ENCODE measurements at regions not wholly inside any gene's neighbourhood (a gene's known extent, or its start where the extent isn't known, plus 50 kb on each side); places are given as distances from the start of the nearest gene placed in this dataset.
"Not testable (repeated sequence)": the region's sequence is repeated elsewhere in the genome, so short reads cannot be mapped to it uniquely, and the experiment has no call there.

DNA sequence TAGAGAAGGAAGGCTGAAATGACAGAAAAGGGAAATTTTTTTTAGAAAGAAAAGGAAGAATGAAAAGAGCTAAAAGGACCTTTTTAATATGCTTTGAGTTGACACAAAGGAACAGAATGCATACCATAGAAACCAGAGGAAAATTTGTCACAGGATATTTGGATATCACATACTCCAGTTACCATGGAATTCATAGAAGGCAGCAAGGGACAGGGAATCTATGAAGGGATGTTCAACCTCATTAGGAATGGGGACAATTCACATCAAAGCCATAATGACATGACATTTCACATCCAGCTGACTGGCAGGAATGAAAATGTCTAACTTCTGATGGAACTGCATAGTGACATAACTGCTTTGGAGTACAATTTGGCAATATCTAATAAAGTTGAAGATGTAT is 469.4 kb downstream of the CCER1 start:
- Histone ChIP-seq H3K4me1 (ENCODE audit: control insufficient read depth in 2 of 2, insufficient read depth in 2 of 2, low read length in 1 of 2) (no peaks in the 10 kb centered on the region), H3K27ac (ENCODE audit: low read depth in 2 of 2, low read length in 1 of 2) (no peak overlapping the region), H3K36me3 (ENCODE audit: control insufficient read depth in 2 of 2, insufficient read depth in 2 of 2, low read length in 1 of 2) (no peaks in the 10 kb centered on the region), H3K27me3 (ENCODE audit: control insufficient read depth in 1 of 2, insufficient read depth in 2 of 2, low read length in 2 of 2) (no peaks in the 10 kb centered on the region), H3K9me3 (ENCODE audit: control insufficient read depth in 2 of 2, insufficient read depth in 1 of 2, low read depth in 1 of 2, low read length in 1 of 2) (peaks cover 2% of the 10 kb centered on the region in 2 donors), H3K4me3 (ENCODE audit: low read depth in 1 of 2, low read length in 2 of 2) (no peak overlapping the region)

DNA sequence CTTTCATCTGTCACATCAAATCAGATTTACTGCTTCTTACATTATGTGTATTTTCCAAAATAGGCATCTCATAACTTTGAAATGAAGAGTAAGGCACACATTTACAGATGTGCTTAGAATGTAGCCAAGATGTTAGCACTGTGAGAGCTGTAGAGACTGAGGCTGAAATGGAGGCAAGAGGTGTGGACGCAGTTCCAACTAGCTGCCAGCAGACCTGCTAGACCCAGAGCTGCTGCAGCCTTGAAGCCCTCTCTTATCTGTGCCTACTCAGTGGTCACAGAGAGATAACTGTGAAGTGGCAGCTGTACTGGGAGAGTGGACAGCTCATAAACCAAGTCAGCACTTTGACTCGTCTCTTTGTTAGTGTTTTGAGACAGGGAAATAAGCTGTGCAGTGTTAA is 470.9 kb downstream of the CCER1 start:
- Histone ChIP-seq H3K27ac (ENCODE audit: low read depth in 2 of 2, low read length in 1 of 2) (no peak overlapping the region), H3K9me3 (ENCODE audit: control insufficient read depth in 2 of 2, insufficient read depth in 1 of 2, low read depth in 1 of 2, low read length in 1 of 2) (no peaks in the 10 kb centered on the region), H3K4me3 (ENCODE audit: low read depth in 1 of 2, low read length in 2 of 2) (no peak overlapping the region), H3K36me3 (ENCODE audit: control insufficient read depth in 2 of 2, insufficient read depth in 2 of 2, low read length in 1 of 2) (no peaks in the 10 kb centered on the region), H3K4me1 (ENCODE audit: control insufficient read depth in 2 of 2, insufficient read depth in 2 of 2, low read length in 1 of 2) (no peaks in the 10 kb centered on the region), H3K27me3 (ENCODE audit: control insufficient read depth in 1 of 2, insufficient read depth in 2 of 2, low read length in 2 of 2) (no peaks in the 10 kb centered on the region)
- 63 to 66% methylated on average over 2 of the region's 2 CpGs for WGBS, 2 donors

DNA sequence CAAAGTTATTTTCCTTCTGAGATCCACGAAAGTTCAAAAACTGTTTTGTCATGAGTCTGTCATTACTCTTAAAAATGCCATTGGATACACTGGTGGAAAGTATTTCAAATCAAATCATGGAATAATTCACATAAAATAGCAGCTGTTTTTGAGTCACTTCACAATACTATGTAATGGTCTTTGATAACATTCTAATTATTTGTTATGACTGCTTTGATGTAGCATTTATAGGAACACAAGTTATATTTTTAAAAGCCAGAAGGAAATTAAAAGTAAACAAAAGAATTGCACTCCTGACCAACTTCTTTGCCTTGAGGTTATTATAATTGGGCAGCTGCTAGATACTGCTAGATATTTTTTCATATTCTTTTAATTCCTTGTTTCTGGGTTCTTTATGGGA is 473.2 kb downstream of the CCER1 start:
- Histone ChIP-seq H3K36me3 (ENCODE audit: control insufficient read depth in 2 of 2, insufficient read depth in 2 of 2, low read length in 1 of 2) (no peaks in the 10 kb centered on the region), H3K27me3 (ENCODE audit: control insufficient read depth in 1 of 2, insufficient read depth in 2 of 2, low read length in 2 of 2) (no peaks in the 10 kb centered on the region), H3K27ac (ENCODE audit: low read depth in 2 of 2, low read length in 1 of 2) (no peak overlapping the region), H3K4me1 (ENCODE audit: control insufficient read depth in 2 of 2, insufficient read depth in 2 of 2, low read length in 1 of 2) (no peaks in the 10 kb centered on the region), H3K4me3 (ENCODE audit: low read depth in 1 of 2, low read length in 2 of 2) (no peak overlapping the region), H3K9me3 (ENCODE audit: control insufficient read depth in 2 of 2, insufficient read depth in 1 of 2, low read depth in 1 of 2, low read length in 1 of 2) (no peaks in the 10 kb centered on the region)
- 20 to 48% methylated on average over 1 of the region's 1 CpG for WGBS, 2 donors

DNA sequence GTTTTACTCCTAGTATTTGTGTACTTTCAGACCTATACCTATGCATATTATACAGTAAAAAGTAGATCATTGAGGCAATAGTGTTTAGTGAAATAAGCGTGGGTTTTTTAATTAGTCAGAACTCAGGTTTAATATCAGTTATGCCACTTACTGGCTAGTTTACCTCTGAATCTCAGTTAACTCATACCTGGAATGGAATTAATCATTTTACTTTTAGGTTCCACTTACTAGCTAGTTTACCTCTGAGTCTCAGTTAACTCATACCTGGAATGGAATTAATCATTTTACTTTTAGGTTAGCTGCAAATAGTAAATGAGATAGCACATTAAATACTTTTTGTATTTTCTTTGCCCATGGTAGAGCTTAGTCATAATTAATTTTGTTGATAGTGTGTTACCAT is 475.7 kb downstream of the CCER1 start:
- Histone ChIP-seq H3K4me3 (ENCODE audit: low read depth in 1 of 2, low read length in 2 of 2) (no peak overlapping the region), H3K36me3 (ENCODE audit: control insufficient read depth in 2 of 2, insufficient read depth in 2 of 2, low read length in 1 of 2) (no peaks in the 10 kb centered on the region), H3K4me1 (ENCODE audit: control insufficient read depth in 2 of 2, insufficient read depth in 2 of 2, low read length in 1 of 2) (no peaks in the 10 kb centered on the region), H3K9me3 (ENCODE audit: control insufficient read depth in 2 of 2, insufficient read depth in 1 of 2, low read depth in 1 of 2, low read length in 1 of 2) (no peaks in the 10 kb centered on the region), H3K27me3 (ENCODE audit: control insufficient read depth in 1 of 2, insufficient read depth in 2 of 2, low read length in 2 of 2) (no peaks in the 10 kb centered on the region), H3K27ac (ENCODE audit: low read depth in 2 of 2, low read length in 1 of 2) (no peak overlapping the region)
- 88 to 93% methylated on average over 1 of the region's 1 CpG for WGBS, 2 donors

DNA sequence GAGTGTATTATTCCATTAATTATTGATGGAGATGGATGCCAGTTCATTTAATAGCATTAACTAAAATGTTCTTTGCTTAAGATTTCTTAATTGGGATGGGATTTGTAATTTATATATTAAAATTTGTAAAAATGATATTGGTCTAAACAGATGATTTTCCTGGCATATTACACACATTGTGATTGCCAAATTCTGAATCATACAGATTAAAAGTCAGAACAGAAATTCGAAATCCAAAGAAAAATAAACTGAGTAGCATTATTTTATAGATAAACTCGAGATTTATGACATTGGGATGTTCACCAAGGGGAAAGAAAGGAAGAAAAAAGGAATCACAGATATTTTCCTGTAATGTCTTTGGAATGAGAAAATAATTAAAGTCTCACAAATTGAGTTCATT is 481.1 kb downstream of the CCER1 start:
- no peak overlapping the region for H3K4me3 ChIP-seq (ENCODE audit: low read depth in 1 of 2, low read length in 2 of 2)
- no peak overlapping the region for H3K27ac ChIP-seq (ENCODE audit: low read depth in 2 of 2, low read length in 1 of 2)
- H3K27me3 ChIP-seq (ENCODE audit: control insufficient read depth in 1 of 2, insufficient read depth in 2 of 2, low read length in 2 of 2) = no peaks in the 10 kb centered on the region
- 17 to 31% methylated on average over 2 of the region's 2 CpGs for WGBS, 2 donors
- no peaks in the 10 kb centered on the region for H3K4me1 ChIP-seq (ENCODE audit: control insufficient read depth in 2 of 2, insufficient read depth in 2 of 2, low read length in 1 of 2)
- peaks cover 0 to 4% of the 10 kb centered on the region in 2 donors for H3K9me3 ChIP-seq (ENCODE audit: control insufficient read depth in 2 of 2, insufficient read depth in 1 of 2, low read depth in 1 of 2, low read length in 1 of 2)
- no peaks in the 10 kb centered on the region for H3K36me3 ChIP-seq (ENCODE audit: control insufficient read depth in 2 of 2, insufficient read depth in 2 of 2, low read length in 1 of 2)

DNA sequence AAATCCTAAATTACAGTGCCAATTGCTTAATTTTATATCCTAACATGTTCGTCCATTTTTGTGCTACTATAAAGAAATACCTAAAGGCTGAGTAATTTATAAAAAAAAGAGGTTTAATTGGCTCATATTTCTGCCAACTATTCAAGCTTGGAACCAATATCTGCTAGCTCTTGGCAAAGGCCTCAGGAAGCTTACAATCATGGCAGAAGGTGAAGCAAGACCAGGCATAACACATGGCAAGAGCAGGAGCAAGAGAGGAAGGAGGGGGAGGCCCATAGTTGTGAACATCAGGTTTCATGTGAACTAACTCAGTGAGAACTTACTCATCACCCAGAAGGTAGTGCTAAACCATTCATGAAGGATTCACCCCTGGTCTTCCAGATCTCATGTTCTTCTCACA is 494.3 kb downstream of the CCER1 start:
- no peaks in the 10 kb centered on the region for H3K4me1 ChIP-seq (ENCODE audit: control insufficient read depth in 2 of 2, insufficient read depth in 2 of 2, low read length in 1 of 2)
- no peak overlapping the region for H3K27ac ChIP-seq (ENCODE audit: low read depth in 2 of 2, low read length in 1 of 2)
- WGBS, 2 donors = 46 to 68% methylated on average over 1 of the region's 1 CpG
- no peak overlapping the region for H3K4me3 ChIP-seq (ENCODE audit: low read depth in 1 of 2, low read length in 2 of 2)
- H3K36me3 ChIP-seq (ENCODE audit: control insufficient read depth in 2 of 2, insufficient read depth in 2 of 2, low read length in 1 of 2) = no peaks in the 10 kb centered on the region
- H3K9me3 ChIP-seq (ENCODE audit: control insufficient read depth in 2 of 2, insufficient read depth in 1 of 2, low read depth in 1 of 2, low read length in 1 of 2) = no peaks in the 10 kb centered on the region
- H3K27me3 ChIP-seq (ENCODE audit: control insufficient read depth in 1 of 2, insufficient read depth in 2 of 2, low read length in 2 of 2) = no peaks in the 10 kb centered on the region

DNA sequence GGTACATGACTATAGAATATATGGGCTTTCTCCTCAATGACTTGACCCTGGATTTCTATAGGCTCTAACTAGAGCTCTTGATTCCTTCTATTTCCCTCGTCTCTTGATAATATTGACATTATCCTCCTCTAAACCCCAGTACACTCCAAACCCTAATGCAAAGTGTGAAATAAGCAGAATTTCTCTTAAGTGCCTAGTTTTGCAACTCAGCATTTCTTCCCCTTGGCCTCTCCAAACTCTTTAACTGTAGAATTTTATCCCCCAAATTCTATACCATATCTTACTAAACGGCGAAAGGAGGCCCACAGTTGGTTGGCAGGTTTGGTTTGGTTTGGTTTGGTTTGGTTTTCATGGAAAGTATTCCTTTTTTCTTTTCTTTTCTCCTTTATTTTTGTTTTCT is 498.7 kb downstream of the CCER1 start:
- 80 to 85% methylated on average over 3 of the region's 3 CpGs for WGBS, 2 donors
- no peaks in the 10 kb centered on the region for H3K4me1 ChIP-seq (ENCODE audit: control insufficient read depth in 2 of 2, insufficient read depth in 2 of 2, low read length in 1 of 2)
- no peaks in the 10 kb centered on the region for H3K27me3 ChIP-seq (ENCODE audit: control insufficient read depth in 1 of 2, insufficient read depth in 2 of 2, low read length in 2 of 2)
- no peaks in the 10 kb centered on the region for H3K9me3 ChIP-seq (ENCODE audit: control insufficient read depth in 2 of 2, insufficient read depth in 1 of 2, low read depth in 1 of 2, low read length in 1 of 2)
- H3K27ac ChIP-seq (ENCODE audit: low read depth in 2 of 2, low read length in 1 of 2) = no peak overlapping the region
- H3K4me3 ChIP-seq (ENCODE audit: low read depth in 1 of 2, low read length in 2 of 2) = no peak overlapping the region
- no peaks in the 10 kb centered on the region for H3K36me3 ChIP-seq (ENCODE audit: control insufficient read depth in 2 of 2, insufficient read depth in 2 of 2, low read length in 1 of 2)

DNA sequence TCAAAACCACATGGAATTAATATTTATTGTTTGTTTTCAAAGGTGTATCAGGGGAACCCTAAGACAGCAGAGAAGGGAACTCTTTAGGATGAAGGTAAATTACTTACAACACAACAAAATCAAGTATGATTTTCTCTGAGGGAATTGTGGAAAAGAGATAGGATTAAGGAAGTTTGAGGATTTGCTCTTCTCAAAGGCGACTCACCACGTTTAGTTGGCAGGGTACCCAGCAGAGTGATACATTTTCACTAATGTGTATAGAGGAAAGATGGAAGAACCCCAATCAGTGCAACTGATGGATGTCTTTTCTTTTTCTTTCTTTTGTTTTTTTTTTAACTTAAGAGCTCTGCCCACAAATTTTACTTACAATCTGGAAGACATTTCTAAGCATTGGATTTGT is 499.2 kb downstream of the CCER1 start:
- WGBS, 2 donors = 20 to 34% methylated on average over 2 of the region's 2 CpGs
- no peaks in the 10 kb centered on the region for H3K36me3 ChIP-seq (ENCODE audit: control insufficient read depth in 2 of 2, insufficient read depth in 2 of 2, low read length in 1 of 2)

DNA sequence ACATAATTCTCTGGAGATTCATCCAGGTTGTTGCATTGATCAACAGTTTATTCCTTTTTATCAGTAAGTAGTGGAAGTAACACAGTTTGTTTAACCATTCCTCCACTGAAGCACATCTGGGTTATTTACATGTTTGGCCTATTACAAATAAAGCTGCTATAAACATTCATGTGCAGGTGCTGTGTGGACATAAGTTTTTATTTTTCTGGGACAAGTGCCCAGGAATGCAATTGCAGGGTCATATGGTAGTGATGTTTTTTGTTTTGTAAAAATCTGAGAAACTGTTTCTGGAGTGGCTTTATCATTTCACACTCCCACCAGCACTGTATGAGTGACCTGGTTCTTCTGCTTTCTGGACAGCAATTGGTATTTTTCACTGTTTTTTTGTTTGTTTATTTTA is 505.4 kb downstream of the CCER1 start:
- Histone ChIP-seq H3K27ac (ENCODE audit: low read depth in 2 of 2, low read length in 1 of 2) (no peak overlapping the region), H3K4me3 (ENCODE audit: low read depth in 1 of 2, low read length in 2 of 2) (no peak overlapping the region), H3K36me3 (ENCODE audit: control insufficient read depth in 2 of 2, insufficient read depth in 2 of 2, low read length in 1 of 2) (no peaks in the 10 kb centered on the region), H3K27me3 (ENCODE audit: control insufficient read depth in 1 of 2, insufficient read depth in 2 of 2, low read length in 2 of 2) (no peaks in the 10 kb centered on the region), H3K4me1 (ENCODE audit: control insufficient read depth in 2 of 2, insufficient read depth in 2 of 2, low read length in 1 of 2) (no peaks in the 10 kb centered on the region), H3K9me3 (ENCODE audit: control insufficient read depth in 2 of 2, insufficient read depth in 1 of 2, low read depth in 1 of 2, low read length in 1 of 2) (no peaks in the 10 kb centered on the region)

More for the DNA sequence above, 499.2 kb downstream of the CCER1 start:
- H3K27ac ChIP-seq (ENCODE audit: low read depth in 2 of 2, low read length in 1 of 2) = no peak overlapping the region
- no peaks in the 10 kb centered on the region for H3K27me3 ChIP-seq (ENCODE audit: control insufficient read depth in 1 of 2, insufficient read depth in 2 of 2, low read length in 2 of 2)
- H3K4me1 ChIP-seq (ENCODE audit: control insufficient read depth in 2 of 2, insufficient read depth in 2 of 2, low read length in 1 of 2) = no peaks in the 10 kb centered on the region
- no peak overlapping the region for H3K4me3 ChIP-seq (ENCODE audit: low read depth in 1 of 2, low read length in 2 of 2)
- no peaks in the 10 kb centered on the region for H3K9me3 ChIP-seq (ENCODE audit: control insufficient read depth in 2 of 2, insufficient read depth in 1 of 2, low read depth in 1 of 2, low read length in 1 of 2)

DNA sequence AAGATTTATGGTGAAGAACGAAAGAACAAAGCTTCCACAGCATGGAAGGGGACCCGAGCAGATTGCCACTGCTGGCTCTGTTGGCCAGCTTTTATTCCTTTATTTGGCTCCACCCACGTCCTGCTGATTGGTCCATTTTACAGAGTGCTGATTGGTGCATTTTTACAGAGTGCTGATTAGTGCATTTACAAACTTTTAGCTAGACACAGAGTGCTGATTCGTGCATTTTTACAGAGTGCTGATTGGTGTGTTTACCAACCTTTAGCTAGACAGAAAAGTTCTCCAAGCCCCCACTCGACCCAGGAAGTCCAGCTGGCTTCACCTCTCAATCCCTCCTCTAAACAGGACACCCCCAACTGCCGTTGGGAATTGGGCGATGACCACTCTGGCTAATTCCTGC is 511.5 kb downstream of the CCER1 start:
- WGBS, 2 donors = 66 to 74% methylated on average over 7 of the region's 7 CpGs
- not testable (repeated sequence) for H3K27me3 ChIP-seq (ENCODE audit: control insufficient read depth in 1 of 2, insufficient read depth in 2 of 2, low read length in 2 of 2); H3K4me3 ChIP-seq (ENCODE audit: low read depth in 1 of 2, low read length in 2 of 2); H3K27ac ChIP-seq (ENCODE audit: low read depth in 2 of 2, low read length in 1 of 2); H3K4me1 ChIP-seq (ENCODE audit: control insufficient read depth in 2 of 2, insufficient read depth in 2 of 2, low read length in 1 of 2); H3K9me3 ChIP-seq (ENCODE audit: control insufficient read depth in 2 of 2, insufficient read depth in 1 of 2, low read depth in 1 of 2, low read length in 1 of 2); H3K36me3 ChIP-seq (ENCODE audit: control insufficient read depth in 2 of 2, insufficient read depth in 2 of 2, low read length in 1 of 2)
